ENCODE measurements at regions not wholly inside any gene's neighbourhood (a gene's known extent, or its start where the extent isn't known, plus 50 kb on each side); places are given as distances from the start of the nearest gene placed in this dataset.

GRCh38 chr13:89465366-89465765, 1794.2 kb downstream of the SLITRK5 start:
- Histone ChIP-seq H3K4me3 (no peak overlapping the region), H3K4me1 (no peaks in the 10 kb centered on the region), H3K27me3 (no peaks in the 10 kb centered on the region), H3K36me3 (no peaks in the 10 kb centered on the region), H3K27ac (no peak overlapping the region), H3K9me3 (no peaks in the 10 kb centered on the region)
- intact Hi-C loops (cut with DNase I), result no loop called here
- TF ChIP-seq POLR2A (IDR thresholded peaks at IDR 0.05) (no peak), CTCF (IDR thresholded peaks at IDR 0.05) (no peak)
- no peak for ATAC-seq
- 74% methylated on average over 2 of the region's 2 CpGs for WGBS (ENCODE audit: insufficient coverage, low coverage, low lambda C conversion rate, missing lambda C conversion rate)
- no peak for DNase-seq

- Histone ChIP-seq H3K4me3 (no peak overlapping the region), H3K4me1 (no peaks in the 10 kb centered on the region), H3K36me3 (no peaks in the 10 kb centered on the region), H3K9me3 (no peaks in the 10 kb centered on the region), H3K27ac (no peak overlapping the region), H3K27me3 (no peaks in the 10 kb centered on the region)
- WGBS (ENCODE audit: insufficient coverage, low coverage, low lambda C conversion rate, missing lambda C conversion rate), result 80% methylated on average over 2 of the region's 2 CpGs
- no peak for DNase-seq
- TF ChIP-seq CTCF (IDR thresholded peaks at IDR 0.05) (no peak), POLR2A (IDR thresholded peaks at IDR 0.05) (no peak)
- intact Hi-C loops (cut with DNase I), result no loop called here
- no peak for ATAC-seq
Measured at GRCh38 chr13:89468081-89468480, 1796.9 kb downstream of the SLITRK5 start.

GRCh38 chr13:89470901-89471300, 1799.7 kb downstream of the SLITRK5 start:
- DNase-seq (no peak), ATAC-seq (no peak)
- intact Hi-C loops (cut with DNase I), result no loop called here
- H3K27me3 ChIP-seq, result no peaks in the 10 kb centered on the region
- no peak overlapping the region for H3K27ac ChIP-seq
- no peaks in the 10 kb centered on the region for H3K36me3 ChIP-seq
- WGBS (ENCODE audit: insufficient coverage, low coverage, low lambda C conversion rate, missing lambda C conversion rate), result 78% methylated on average over 3 of the region's 3 CpGs
- no peaks in the 10 kb centered on the region for H3K9me3 ChIP-seq
- TF ChIP-seq POLR2A (IDR thresholded peaks at IDR 0.05), result no peak
- no peak for TF ChIP-seq CTCF (IDR thresholded peaks at IDR 0.05)
- H3K4me1 ChIP-seq, result no peaks in the 10 kb centered on the region
- no peak overlapping the region for H3K4me3 ChIP-seq

- no peak for DNase-seq
- H3K9me3 ChIP-seq, result no peaks in the 10 kb centered on the region
- no peak for ATAC-seq
- no peaks in the 10 kb centered on the region for H3K36me3 ChIP-seq
- no peak overlapping the region for H3K27ac ChIP-seq
- TF ChIP-seq POLR2A (IDR thresholded peaks at IDR 0.05) (no peak), CTCF (IDR thresholded peaks at IDR 0.05) (no peak)
- no peaks in the 10 kb centered on the region for H3K4me1 ChIP-seq
- H3K4me3 ChIP-seq, result no peak overlapping the region
- intact Hi-C loops (cut with DNase I), result no loop called here
- no peaks in the 10 kb centered on the region for H3K27me3 ChIP-seq
Measured at GRCh38 chr13:89474432-89474831, 1803.3 kb downstream of the SLITRK5 start.

- 94% methylated on average over 1 of the region's 1 CpG for WGBS (ENCODE audit: insufficient coverage, low coverage, low lambda C conversion rate, missing lambda C conversion rate)
- H3K36me3 ChIP-seq, result no peaks in the 10 kb centered on the region
- no peaks in the 10 kb centered on the region for H3K27me3 ChIP-seq
- intact Hi-C loops (cut with DNase I), result no loop called here
- no peak for DNase-seq
- H3K9me3 ChIP-seq, result no peaks in the 10 kb centered on the region
- H3K4me3 ChIP-seq, result no peak overlapping the region
- no peaks in the 10 kb centered on the region for H3K4me1 ChIP-seq
- H3K27ac ChIP-seq, result no peak overlapping the region
- peak in 1 of 4 donors; percentile 40 for ATAC-seq
- no peak for TF ChIP-seq POLR2A (IDR thresholded peaks at IDR 0.05)
- TF ChIP-seq CTCF (IDR thresholded peaks at IDR 0.05), result no peak
Measured at GRCh38 chr13:89486065-89486464, 1814.9 kb downstream of the SLITRK5 start.
